Tibial nerve (tissue), 4 donors: ENCODE measurements at regions not wholly inside any gene's neighbourhood (a gene's known extent, or its start where the extent isn't known, plus 50 kb on each side); places are given as distances from the start of the nearest gene placed in this dataset.

Experiments used
- DNase-seq, 2 donors: peaks; one replicate each; pipeline ENCODE4 v3.0.0-alpha.2; 2019; ENCODE audit warnings: low spot score in 2 of 2
- H3K27ac ChIP-seq, 4 donors: fragments of 200-600 bp; sonication (generic) in 3 of 4; one replicate each; pipeline ENCODE4 v1.5.1; 2017 to 2019; ENCODE audit warnings: mild to moderate bottlenecking in 1 of 4
- H3K27me3 ChIP-seq, 2 donors: fragments of 200-600 bp; sonication (generic) in 1 of 2; one replicate each; pipeline versions ENCODE4 v1.5.1 to v1.6.0; 2017 to 2019
- H3K36me3 ChIP-seq, 3 donors: fragments of 200-600 bp; sonication (generic); one replicate each; pipeline ENCODE4 v1.5.1; 2018 to 2019
- H3K4me1 ChIP-seq, 4 donors: fragments of 200-600 bp; sonication (generic) in 3 of 4; one replicate each; pipeline ENCODE4 v1.5.1; 2017 to 2019
- H3K4me3 ChIP-seq, 4 donors: fragments of 200-600 bp; sonication (generic) in 3 of 4; one replicate each; pipeline ENCODE4 v1.5.1; 2017 to 2019; ENCODE audit warnings: mild to moderate bottlenecking in 1 of 4, moderate library complexity in 1 of 4
- H3K9me3 ChIP-seq, 4 donors: fragments of 200-600 bp; sonication (generic) in 3 of 4; one replicate each; pipeline ENCODE4 v1.5.1; 2017 to 2019
- CTCF ChIP-seq, 5 experiments: fragments of 200-600 bp in 3 of 5; fragments of 450-650 bp in 2 of 5; sonication (generic) in 3 of 5; IDR thresholded peaks; one replicate each; pipeline ENCODE4 v1.5.1; 2016 to 2019; ENCODE audit warnings: antibody characterized with exemption in 5 of 5, mild to moderate bottlenecking in 3 of 5, moderate library complexity in 2 of 5
- EP300 ChIP-seq, 2 donors: sonication (generic); formaldehyde crosslinking; IDR thresholded peaks; one replicate each; pipeline ENCODE4 v1.6.1; 2017; ENCODE audit warnings: antibody characterized with exemption in 2 of 2, mild to moderate bottlenecking in 1 of 2
- POLR2A ChIP-seq, 2 donors: fragments of 450-650 bp; IDR thresholded peaks; one replicate each; pipeline ENCODE4 v1.6.1; 2017; ENCODE audit warnings: antibody characterized with exemption in 2 of 2, mild to moderate bottlenecking in 2 of 2, moderate library complexity in 2 of 2
- WGBS, 2 donors: methylation state at CpG; one replicate each; pipeline ENCODE4 v1.1.5; 2018; 5-methylcytosine and 5-hydroxymethylcytosine counted together

GRCh38 chr14:47966076-47966810 lies 290.8 kb upstream of the MDGA2 start:
- Histone ChIP-seq H3K27ac (no peak overlapping the region), H3K36me3 (no peaks in the 10 kb centered on the region), H3K27me3 (no peaks in the 10 kb centered on the region), H3K9me3 (no peaks in the 10 kb centered on the region), H3K4me1 (no peaks in the 10 kb centered on the region), H3K4me3 (no peak overlapping the region)
- no peak for TF ChIP-seq EP300 (IDR thresholded peaks at IDR 0.05)
- TF ChIP-seq CTCF (IDR thresholded peaks at IDR 0.05) = no peak
- TF ChIP-seq POLR2A (IDR thresholded peaks at IDR 0.05) = no peak
- no peak for DNase-seq
- WGBS, 2 donors = 67 to 77% methylated on average over 2 of the region's 2 CpGs

- Histone ChIP-seq H3K4me3 (no peak overlapping the region), H3K27me3 (no peaks in the 10 kb centered on the region), H3K27ac (no peak overlapping the region), H3K9me3 (no peaks in the 10 kb centered on the region), H3K4me1 (no peaks in the 10 kb centered on the region), H3K36me3 (no peaks in the 10 kb centered on the region)
- 84 to 91% methylated on average over 3 of the region's 3 CpGs for whole genome bisulfite sequencing, 2 donors
- DNase-seq = no peak
- no peak for TF ChIP-seq EP300 (IDR thresholded peaks at IDR 0.05)
- no peak for TF ChIP-seq CTCF (IDR thresholded peaks at IDR 0.05)
- no peak for TF ChIP-seq POLR2A (IDR thresholded peaks at IDR 0.05)
Measured at GRCh38 chr14:47961634-47962033, 286.2 kb upstream of the MDGA2 start.

- TF ChIP-seq POLR2A (IDR thresholded peaks at IDR 0.05) = no peak
- TF ChIP-seq EP300 (IDR thresholded peaks at IDR 0.05) = no peak
- no peak for TF ChIP-seq CTCF (IDR thresholded peaks at IDR 0.05)
- H3K27ac ChIP-seq = no peak overlapping the region
- no peaks in the 10 kb centered on the region for H3K9me3 ChIP-seq
- no peaks in the 10 kb centered on the region for H3K27me3 ChIP-seq
- no peak for DNase-seq
- H3K36me3 ChIP-seq = no peaks in the 10 kb centered on the region
- WGBS, 2 donors = 48 to 51% methylated on average over 2 of the region's 2 CpGs
- H3K4me3 ChIP-seq = no peak overlapping the region
- no peaks in the 10 kb centered on the region for H3K4me1 ChIP-seq
Measured at GRCh38 chr14:47959740-47960139, 284.3 kb upstream of the MDGA2 start.

GRCh38 chr14:47949006-47949405 lies 273.6 kb upstream of the MDGA2 start:
- no peaks in the 10 kb centered on the region for H3K36me3 ChIP-seq
- H3K27me3 ChIP-seq = no peaks in the 10 kb centered on the region
- TF ChIP-seq CTCF (IDR thresholded peaks at IDR 0.05) = no peak
- TF ChIP-seq POLR2A (IDR thresholded peaks at IDR 0.05) = no peak
- TF ChIP-seq EP300 (IDR thresholded peaks at IDR 0.05) = no peak
- 79 to 81% methylated on average over 6 of the region's 6 CpGs for WGBS, 2 donors
- no peaks in the 10 kb centered on the region for H3K4me1 ChIP-seq
- no peak overlapping the region for H3K4me3 ChIP-seq
- H3K27ac ChIP-seq = no peak overlapping the region
- no peak for DNase-seq
- no peaks in the 10 kb centered on the region for H3K9me3 ChIP-seq

GRCh38 chr14:47935332-47935731 lies 259.9 kb upstream of the MDGA2 start:
- Histone ChIP-seq H3K9me3 (no peaks in the 10 kb centered on the region), H3K4me1 (no peaks in the 10 kb centered on the region), H3K4me3 (no peak overlapping the region), H3K36me3 (no peaks in the 10 kb centered on the region), H3K27ac (no peak overlapping the region), H3K27me3 (no peaks in the 10 kb centered on the region)
- WGBS, 2 donors = 55 to 65% methylated on average over 4 of the region's 4 CpGs
- TF ChIP-seq POLR2A (IDR thresholded peaks at IDR 0.05) (no peak), CTCF (IDR thresholded peaks at IDR 0.05) (no peak), EP300 (IDR thresholded peaks at IDR 0.05) (no peak)
- DNase-seq = no peak
